Astrocyte (in vitro differentiated cells and primary cell): ENCODE measurements at regions not wholly inside any gene's neighbourhood (a gene's known extent, or its start where the extent isn't known, plus 50 kb on each side); places are given as distances from the start of the nearest gene placed in this dataset.

ENCODE experiments used
- EZH2 ChIP-seq: IDR thresholded peaks from 2 replicates; pipeline ENCODE4 v1.6.1; 2012; ENCODE audit warnings: mild to moderate bottlenecking, low read length, inconsistent platforms; ENCODE audit not compliant: insufficient read depth
- TF ChIP-seq, protein P1 (sequence below): IDR thresholded peaks from 2 replicates; pipeline ENCODE4 v1.5.1; 2011; ENCODE audit warnings: low read depth, mild to moderate bottlenecking, inconsistent platforms, low read length, moderate library complexity; ENCODE audit not compliant: insufficient read depth

GRCh38 chr4:34636623-34637022 is 1607.7 kb downstream of the ARAP2 start:
- TF ChIP-seq, protein P1, sequence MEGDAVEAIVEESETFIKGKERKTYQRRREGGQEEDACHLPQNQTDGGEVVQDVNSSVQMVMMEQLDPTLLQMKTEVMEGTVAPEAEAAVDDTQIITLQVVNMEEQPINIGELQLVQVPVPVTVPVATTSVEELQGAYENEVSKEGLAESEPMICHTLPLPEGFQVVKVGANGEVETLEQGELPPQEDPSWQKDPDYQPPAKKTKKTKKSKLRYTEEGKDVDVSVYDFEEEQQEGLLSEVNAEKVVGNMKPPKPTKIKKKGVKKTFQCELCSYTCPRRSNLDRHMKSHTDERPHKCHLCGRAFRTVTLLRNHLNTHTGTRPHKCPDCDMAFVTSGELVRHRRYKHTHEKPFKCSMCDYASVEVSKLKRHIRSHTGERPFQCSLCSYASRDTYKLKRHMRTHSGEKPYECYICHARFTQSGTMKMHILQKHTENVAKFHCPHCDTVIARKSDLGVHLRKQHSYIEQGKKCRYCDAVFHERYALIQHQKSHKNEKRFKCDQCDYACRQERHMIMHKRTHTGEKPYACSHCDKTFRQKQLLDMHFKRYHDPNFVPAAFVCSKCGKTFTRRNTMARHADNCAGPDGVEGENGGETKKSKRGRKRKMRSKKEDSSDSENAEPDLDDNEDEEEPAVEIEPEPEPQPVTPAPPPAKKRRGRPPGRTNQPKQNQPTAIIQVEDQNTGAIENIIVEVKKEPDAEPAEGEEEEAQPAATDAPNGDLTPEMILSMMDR: no peak
- TF ChIP-seq EZH2: no peak
